HCT116 (cell line): ENCODE measurements at regions not wholly inside any gene's neighbourhood (a gene's known extent, or its start where the extent isn't known, plus 50 kb on each side); places are given as distances from the start of the nearest gene placed in this dataset.

Experiments
- CTCF ChIP-seq, 3 experiments: fragments of 200-600 bp in 1 of 3; sonication (generic) in 1 of 3; IDR thresholded peaks in 2 of 3; conservative IDR thresholded peaks in 1 of 3; 2 replicates each; pipeline ENCODE4 v1.5.1; 2012 to 2017; ENCODE audit warnings: low read depth in 2 of 3, low read length in 2 of 3, antibody characterized with exemption in 1 of 3, borderline replicate concordance in 1 of 3, control low read depth in 1 of 3, mild to moderate bottlenecking in 1 of 3, mixed read lengths in 1 of 3, mixed run types in 1 of 3, moderate library complexity in 1 of 3; ENCODE audit not compliant: insufficient read depth in 1 of 3
- EZH2 ChIP-seq: fragments of 200-600 bp; sonication (generic); IDR thresholded peaks from 2 replicates; pipeline ENCODE4 v1.6.1; 2017; ENCODE audit warnings: antibody characterized with exemption, mixed run types
- POLR2AphosphoS5 ChIP-seq: IDR thresholded peaks from 2 replicates; pipeline ENCODE4 v1.6.1; 2011; ENCODE audit warnings: mild to moderate bottlenecking, low read depth, low read length, moderate library complexity
- ZNF274 ChIP-seq: fragments of 200-500 bp; sonication (Bioruptor generic); IDR thresholded peaks from 2 replicates; pipeline ENCODE4 v1.6.1; 2014; ENCODE audit warnings: mild to moderate bottlenecking, low read depth, low read length, inconsistent platforms

DNA sequence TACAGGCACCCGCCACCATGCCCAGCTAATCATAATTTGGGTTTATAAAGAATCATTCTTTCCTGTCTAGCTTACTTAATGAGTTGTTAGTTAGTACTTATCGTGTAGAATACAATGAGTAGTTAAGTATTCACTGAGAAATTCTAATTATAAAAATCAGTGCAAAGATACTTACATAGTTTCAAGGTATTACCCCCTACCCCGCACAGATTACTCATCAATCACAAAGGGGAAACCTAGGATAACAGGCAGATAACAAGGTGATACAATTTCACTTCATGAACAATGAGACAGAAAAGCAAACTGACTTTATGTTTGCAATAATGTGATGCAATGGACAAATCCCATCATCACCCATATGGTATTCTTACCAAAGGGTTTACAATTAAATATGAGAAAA, 109.6 kb downstream of the FAM174A start:
- TF ChIP-seq CTCF (IDR thresholded peaks at IDR 0.05 in 2 of 3, conservative IDR thresholded peaks at IDR 0.05 in 1 of 3; ENCODE audit: borderline replicate concordance in 1 of 3, insufficient read depth in 1 of 3, low read depth in 2 of 3, low read length in 2 of 3) (no peak), POLR2AphosphoS5 (no peak), EZH2 (no peak), ZNF274 (no peak)
